NCI-H446 treated with DMSO at 0.1 percent for 48 hours (cell line): ENCODE measurements at regions not wholly inside any gene's neighbourhood (a gene's known extent, or its start where the extent isn't known, plus 50 kb on each side); places are given as distances from the start of the nearest gene placed in this dataset.

ENCODE experiments used
- DNase-seq: peaks from one replicate; lab custom pipeline; 2025; lab: John Stamatoyannopoulos, UW

DNA sequence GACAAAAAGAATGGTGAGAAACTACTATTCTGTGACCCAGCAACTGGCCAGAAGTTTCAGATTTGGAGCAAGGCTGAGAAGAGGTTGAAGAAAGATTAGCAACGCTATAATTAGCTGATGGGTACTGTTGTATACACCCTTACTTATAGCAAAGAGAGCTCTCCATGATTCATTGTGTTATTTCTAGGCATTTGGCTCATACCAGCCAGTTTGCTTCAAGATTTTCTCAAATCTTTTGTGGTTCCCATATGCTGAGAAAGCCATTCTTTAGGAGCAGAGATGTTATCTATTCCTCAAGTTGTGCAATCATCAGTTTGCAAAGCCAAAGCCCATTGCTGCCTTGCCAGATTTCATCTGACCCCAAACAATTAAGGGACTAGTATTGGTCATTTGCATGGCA, 179.4 kb downstream of the ETS1 start:
- DNase-seq = no peak

DNA sequence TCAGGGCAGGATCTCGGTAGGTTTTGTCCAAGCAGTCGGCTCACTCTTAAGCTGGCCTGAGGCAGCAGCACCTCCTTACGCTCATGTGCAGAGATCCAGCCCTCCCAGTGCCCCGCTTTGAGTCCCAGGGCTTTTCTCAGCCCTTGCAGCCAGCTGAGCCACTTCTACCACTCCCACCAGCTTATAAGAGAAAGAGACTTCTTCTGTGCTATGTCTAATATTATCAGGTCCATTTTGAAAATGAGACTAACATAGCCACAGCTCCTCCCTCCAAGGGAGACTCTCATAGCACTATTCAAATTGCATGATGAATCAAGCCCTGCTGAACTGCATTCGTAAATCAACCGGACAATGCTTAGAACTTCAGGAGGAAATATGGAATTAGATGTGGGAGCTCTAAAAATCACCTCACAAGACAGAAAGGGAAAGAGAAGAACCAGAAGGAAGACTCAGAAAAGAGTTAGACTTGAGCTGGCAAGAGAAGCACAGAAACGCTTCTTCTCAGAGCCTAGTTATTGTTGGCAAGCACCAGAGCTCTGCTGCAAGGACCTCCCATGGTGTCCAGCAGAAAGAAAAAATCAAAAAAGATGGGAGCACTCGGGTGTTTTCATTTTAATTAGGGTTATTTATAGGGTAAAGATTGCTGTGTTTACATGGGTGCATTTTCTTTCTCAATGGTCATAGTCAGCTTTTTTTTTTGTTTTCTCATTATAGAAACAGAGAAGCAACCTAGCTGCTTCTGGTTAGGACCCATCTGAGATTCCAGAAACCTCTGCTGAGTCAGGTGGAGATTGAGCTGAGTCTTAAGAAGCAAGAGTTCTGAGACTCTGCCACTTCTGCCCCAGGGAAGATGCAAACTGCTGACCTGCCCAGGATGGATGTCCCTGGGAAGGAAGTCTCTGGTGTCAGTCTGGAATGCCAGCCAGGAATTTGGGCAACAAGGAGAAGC, 181.4 kb downstream of the ETS1 start:
- no peak for DNase-seq

DNA sequence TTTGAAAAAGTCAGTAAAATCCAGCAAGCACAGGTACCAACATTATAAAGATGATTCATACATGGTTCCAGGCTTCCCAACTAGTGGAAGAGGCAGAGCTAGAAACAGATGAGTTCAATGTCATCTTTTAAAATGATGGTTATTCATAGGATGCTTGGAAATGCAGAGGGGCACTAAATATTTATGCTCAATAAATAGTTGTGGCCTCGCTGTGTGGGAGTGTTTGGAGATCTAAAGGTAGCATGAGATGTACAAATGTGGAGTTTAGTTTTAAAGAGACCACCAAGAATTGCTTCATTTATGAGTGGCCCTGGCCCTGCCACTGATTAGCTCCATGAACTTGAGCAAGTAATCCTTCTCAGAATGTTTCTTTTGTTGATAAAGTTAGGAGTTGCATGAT, 182.2 kb downstream of the ETS1 start:
- DNase-seq = no peak

DNA sequence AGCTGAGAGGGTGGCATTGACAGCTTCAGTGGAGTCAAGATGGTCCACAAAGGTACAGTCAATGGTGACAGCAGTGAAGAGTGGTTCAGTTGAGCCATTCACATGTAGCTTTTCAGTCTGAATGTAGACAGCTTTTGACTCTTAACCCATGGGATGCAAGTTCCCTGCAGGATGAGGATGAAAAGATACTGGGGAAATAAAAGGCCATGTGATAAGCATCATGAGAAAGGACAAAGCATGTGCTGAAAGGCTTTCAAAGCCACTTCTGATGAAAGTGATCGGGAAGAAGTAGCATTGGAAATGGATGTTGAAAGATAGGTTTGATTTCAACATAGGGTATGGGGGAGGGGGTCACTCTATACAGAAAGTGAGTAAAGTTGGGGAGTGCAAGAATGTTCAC, 182.9 kb downstream of the ETS1 start:
- no peak for DNase-seq

DNA sequence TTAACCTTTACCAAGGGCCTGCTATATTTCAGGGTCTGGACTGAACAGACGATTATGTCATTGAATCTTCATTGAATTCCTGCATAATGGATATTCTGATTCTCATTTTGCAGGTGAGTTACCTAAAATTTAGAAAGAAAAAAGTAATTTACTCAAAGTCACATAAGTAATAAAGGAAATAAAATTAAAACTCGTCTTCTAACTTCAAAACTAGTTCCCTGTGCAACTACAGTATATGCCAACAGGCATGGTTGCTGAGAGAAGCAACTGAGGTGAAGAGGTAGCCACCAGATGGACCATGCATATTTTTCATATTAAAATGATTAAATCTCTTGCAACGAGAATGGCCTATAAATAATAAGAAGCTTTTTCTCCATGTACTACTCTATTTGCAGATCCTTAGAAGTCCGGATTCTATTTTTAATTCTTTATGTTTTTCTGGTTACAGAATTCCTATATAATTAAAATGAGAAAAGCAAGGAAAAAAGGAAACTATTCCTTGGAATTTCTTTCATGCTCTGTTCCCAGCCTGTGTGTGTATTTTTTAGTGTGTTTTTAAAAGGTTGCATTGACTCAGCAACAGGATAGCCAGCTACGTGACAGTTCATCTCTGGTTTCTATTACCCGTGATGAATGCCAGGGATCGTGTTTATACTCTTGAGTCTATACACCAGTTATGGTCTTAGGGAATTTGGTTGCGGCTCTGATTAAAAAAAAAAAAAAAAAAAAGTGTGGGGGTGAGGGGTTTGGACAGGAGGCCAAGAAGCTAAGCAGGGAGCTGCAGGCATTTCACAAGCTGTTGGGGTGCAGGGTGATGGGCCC, 186.8 kb downstream of the ETS1 start:
- DNase-seq = no peak

DNA sequence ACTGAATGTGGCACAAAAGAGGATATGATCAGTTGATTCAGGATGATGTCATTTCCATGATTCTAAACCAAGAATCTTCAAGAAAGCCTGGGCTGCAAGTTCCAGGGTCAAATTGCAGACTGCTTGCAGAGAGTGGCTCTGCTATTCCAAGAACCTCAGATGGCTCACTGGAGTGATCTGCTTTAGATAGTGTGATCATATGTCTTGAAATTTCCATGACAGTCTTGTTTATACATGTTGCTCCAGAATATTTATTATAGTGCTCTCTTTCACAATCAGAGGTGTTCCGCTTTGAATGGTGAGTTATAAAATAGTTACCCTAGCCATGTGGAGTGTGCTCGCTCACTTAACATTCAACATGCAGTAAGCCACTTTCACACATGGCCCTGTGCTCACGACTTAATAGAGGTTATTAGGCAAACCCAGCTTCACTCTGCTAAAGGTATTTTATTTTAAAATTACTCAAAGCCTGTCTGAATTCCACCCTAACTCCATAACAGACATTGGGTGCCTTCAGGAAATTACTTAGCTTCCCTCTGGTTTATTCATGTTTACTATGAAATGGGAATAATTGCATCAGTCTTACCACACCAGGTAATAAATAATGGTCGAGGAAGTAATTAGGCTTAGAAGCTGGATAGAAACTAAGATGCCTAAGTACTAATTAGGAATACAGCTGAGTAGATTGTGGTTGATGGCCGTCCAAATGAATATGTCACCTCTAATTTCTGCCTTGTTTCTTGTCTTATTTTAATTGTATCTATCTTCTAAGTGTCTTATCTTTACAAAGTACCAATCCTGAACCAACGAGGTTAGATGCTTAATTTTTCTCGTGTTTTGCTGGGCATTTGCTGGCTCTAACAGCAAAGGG, 187.9 kb downstream of the ETS1 start:
- DNase-seq = no peak

DNA sequence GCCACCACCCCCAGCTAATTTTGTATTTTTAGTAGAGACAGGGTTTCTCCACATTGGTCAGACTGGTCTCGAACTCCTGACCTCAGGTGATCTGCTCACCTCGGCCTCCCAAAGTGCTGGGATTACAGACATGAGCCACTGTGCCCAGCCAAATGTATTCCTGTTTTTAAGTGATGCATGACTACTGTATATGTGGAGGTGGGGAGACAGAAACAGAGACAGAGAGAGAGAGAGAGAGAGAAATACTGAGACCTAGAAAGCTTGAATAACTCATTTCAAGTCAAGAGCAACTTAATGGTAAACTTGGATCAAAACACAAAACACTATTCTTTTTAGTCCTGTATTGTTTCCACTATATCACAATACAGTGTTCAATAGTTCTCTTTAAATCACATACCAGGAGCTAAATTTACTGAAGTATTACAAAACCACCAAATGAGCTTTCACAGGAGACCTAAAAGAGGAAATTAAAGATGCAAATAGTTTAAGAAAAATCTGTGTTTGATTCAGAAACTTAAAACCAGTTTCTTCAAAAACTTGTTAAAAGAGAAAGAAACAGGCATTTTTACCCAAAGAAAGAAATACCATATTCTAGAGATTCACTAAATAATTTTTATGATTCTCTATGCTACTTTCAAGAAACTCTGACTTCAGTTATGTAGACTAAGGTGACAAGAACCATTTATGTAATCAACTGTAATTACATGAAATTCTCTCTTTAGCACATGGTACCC, 188.7 kb downstream of the ETS1 start:
- no peak for DNase-seq

DNA sequence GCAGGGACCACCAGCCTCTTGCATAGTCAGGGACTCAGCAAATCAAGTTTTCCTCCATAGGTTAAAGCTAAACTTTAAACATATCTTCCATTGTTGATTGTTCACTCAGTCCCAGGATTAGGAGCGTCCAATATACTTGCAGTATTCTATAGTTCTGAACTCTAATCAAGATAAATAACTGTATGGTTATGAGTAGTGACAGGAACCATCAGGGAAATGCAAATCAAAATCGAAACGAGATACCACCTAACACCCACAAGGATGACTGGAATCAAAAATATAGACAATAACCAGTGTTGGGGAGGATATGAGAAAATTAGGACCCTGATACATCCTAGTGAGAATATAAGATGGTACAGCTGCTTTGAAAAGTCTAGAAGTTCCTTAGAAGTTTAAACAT, 190.0 kb downstream of the ETS1 start:
- no peak for DNase-seq

DNA sequence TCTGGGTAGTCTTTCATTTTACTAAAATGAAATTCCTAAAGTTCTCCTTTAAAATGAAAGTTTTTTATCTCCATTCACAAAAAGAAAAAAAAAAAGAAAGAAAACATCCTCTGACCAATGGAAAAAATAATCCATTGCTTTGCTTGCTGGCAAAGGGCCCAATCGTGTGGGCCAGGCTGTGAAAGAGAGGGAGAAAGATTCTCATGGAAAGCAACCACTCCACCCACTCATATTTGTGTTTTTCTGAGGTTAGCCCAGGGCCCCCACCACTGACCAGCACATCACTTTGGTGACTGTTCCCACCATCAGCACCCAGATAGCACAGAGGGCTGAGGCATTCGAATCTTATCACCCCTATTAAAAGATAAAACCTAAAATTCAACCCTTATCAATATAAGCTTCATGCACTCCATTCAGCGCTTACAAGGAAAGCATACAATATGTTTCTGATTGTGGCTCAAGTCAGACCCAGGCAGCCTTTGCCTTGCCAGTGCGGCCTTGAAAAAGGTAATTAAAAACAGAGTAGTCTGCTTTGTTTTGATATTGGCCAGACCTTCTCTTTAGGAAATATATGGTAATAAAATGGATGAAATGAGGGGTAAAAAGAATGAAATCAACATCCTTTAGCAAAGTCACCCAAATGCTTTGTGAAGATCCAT, 192.8 kb downstream of the ETS1 start:
- no peak for DNase-seq

DNA sequence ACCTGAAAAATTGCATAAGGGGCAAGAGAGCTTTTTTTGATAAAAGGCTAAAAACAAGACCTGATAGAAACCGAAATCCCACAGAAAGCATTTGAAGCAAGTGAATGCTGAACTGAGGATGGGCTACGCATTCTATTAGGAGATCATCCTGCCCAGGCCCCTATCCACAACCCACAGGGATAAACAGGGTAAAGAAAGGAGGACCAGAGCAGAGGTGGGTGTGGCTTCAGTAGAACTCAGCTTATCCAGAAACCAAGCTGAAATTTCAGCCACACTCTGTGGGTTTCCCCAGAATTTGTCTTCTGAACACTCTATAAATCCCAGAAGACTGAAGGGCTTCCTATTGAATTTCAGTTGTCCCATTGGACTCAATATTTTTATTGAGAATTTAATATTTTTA, 195.1 kb downstream of the ETS1 start:
- no peak for DNase-seq

DNA sequence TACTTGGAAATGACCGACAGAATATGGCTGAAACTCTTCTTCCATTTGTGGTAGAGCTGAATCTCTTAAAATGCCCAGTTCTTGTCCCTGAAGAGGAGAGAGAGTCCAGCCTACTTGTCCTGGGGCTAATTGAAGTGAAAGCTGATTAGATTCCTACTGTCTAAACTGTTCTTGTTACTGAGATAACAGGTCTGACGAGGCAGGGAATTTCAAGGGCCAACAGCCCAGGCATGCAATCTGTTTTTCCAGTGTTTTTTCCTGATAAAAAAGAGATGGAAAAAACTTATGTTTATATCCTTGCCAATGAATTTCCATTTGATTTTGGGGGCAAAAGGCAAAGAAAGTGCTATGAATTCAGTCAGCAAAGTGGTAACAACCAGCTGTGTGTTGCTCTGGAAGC, 195.5 kb downstream of the ETS1 start:
- no peak for DNase-seq

DNA sequence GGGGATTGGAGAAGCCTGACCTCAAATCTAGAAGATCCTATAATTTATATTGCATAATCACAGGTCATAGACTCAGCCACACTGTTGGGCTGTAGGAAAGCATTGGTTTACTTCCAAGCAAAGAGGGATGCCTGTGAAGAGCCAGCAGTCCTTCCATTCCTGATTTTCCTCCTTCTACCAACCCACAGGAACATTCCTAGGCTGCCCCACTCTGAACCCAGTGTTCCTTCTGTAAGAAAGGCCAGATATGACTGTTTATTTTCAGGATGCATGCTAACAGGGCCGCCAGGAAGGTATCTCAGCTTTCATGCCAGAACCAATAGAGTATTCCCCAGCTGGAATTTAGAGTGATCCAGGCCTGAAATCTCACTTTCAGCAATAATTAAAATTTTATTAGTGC, 197.1 kb downstream of the ETS1 start:
- no peak for DNase-seq

DNA sequence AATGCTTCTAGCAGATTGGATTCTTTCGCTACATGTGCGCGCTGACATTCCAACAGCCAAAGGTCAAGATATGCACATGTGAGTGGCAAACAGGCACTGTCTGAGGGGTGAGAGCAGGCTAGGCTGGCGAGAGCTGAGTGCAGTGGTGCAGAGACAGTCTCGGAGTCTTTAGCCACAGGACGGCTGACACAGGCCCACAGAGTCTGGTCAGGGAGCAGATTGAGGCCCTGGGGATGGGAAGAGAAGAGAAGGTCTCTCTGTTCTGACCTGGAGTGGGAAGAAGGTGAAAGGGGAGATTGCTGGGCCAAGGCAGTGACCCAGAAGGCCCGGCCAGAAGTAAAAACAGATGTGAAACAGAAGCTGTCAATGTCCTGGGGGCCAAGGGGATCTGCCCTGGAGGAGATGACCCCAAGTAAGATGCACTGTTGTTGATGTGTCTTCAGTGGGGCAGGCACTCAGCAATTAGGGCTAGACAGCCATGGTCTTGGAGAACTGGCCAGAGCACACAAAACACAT, 197.8 kb downstream of the ETS1 start:
- no peak for DNase-seq

DNA sequence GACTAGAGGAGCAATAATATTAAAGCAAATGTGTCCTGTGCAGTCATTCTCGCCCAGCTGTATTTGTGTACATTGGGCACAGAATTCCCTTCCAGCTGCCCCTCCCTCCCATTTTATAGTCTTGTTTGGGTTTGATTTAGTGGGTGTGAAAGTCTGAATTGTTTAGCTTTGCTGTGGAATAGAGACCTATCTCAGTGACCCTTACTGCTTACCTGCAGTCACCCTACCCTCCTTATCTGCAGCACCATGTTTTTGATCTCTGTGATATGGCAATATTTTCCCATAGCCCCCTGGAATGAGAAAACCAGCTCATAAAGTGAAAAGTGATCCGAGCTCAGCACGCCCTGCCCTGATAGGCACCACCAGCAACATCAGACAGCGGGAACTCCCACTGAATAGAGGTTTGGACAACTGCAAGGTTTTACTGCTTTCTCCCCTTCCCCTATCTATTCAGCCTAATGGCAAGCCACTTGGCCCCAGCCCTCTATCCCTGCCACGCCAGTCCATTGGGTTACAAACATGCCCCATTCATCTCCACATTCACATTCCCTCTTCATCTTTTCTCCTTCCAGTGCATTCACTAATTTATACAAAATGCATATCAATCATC, 199.0 kb downstream of the ETS1 start:
- no peak for DNase-seq

DNA sequence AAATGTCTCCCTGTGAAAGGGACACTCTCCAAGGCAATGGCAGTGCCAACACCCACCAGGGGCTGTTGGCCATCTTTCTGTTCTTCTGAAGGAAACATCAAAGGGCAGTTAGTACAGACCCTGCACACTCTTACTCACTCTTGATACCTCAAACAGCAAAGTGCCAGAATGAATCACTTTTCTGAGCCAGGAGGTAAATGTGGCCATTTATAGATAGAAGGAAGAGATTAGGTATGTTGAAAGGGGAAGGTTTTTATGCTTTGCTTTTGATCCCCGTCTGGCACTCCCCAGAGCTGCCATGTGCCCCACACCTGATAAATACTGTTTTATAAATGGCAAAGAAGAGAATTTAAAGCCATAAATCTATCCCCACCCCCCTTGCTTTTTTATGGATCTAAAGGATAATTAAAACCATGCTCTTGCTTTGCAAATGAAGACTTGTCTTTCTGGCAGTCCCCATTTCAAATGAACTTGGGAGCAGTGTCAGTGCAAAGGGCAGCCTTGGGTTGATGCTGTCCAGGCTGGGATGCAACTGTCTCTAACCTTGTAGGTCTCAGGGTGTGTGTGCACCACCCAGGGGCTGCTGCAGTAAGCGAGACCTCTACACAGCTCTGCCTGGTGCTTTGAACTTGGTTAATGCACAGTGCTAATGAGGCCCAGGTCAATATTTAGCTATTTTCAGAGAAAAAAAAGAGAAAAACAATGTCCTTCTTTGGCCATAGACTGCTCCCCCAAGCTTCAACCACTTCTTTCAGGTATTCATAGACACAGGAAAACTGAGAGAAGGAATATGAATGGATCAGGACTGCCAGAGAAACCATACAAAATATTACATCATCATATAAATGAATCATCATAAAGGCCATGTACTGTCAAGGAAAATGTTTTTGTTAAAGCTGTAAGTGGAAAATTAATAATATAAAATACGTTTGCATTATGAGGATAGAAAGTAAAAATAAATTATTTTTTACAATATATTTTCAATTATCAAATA, 207.5 kb downstream of the ETS1 start:
- no peak for DNase-seq

DNA sequence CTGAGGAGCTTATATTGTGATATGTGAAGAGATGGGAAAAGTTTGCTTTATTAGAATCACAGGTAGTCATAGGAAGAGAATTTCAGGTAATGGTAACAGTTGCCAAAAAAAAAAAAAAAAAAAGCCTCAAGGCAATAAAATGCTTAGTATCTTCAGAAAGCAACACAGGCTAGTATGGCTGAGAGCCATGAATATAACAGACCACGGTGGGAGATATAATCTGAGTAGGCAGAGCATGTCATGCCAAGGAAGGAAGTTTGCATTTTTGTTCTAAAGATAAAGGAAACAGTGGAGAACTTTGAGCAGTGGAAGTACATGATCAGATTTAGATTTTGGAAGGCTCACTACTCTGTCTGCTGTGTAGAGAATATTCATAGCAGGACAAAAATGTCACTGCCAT, 211.4 kb downstream of the ETS1 start:
- DNase-seq = no peak

DNA sequence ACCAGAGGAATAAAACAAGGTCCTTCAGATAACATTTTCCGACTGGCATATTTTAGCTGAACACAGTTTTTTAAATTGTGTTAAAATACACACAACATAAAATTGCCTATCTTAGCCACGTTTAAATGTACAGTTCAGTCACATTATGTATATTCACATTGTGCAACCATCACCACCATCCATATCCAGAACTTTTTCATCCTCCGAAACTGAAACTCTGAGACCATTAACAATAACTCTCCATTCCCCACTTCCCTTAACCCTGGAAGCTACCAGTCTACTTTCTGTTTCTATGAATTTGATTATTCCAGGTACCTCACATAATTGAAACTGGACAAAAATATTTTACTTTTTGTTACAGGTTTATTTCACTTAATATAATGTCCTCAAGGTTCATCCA, 213.3 kb downstream of the ETS1 start:
- no peak for DNase-seq

DNA sequence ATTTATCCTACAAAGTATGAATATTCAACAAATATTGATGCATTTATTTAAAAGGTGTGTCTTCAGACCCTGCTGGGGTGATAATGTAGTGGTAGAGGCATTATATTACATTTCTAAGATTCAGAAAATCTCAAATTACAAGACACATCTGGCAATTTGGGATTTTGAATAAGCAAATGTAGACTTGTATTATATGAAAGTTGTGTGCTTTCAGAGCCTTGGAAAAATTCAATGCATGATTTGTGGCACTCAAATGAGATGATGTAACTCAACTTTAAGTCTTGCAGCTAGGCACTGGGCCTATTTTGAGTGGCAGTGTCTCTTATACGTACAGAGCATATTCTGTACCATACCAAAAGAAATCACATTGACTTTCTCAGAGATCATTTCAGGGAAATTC, 214.4 kb downstream of the ETS1 start:
- DNase-seq = no peak

DNA sequence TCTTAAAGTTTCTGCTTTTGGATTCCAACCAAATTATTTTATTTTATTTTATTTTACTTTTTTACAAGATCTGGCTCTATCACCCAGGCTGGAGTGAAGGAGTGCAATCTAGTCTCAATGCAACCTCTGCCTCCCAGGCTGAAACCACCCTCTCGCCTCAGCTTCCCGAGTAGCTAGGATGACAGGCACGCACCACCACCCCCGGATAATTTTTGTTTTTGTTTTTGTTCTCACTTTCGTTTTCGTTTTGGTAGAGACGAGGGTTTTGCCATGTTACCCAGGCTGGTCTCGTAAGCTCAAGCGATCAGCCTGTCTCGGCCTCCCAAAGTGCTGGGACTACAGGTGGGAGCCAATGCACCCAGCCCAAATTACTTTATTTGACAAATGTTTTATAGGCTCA, 219.8 kb downstream of the ETS1 start:
- DNase-seq = no peak
